WTC11 (cell line): ENCODE measurements at regions not wholly inside any gene's neighbourhood (a gene's known extent, or its start where the extent isn't known, plus 50 kb on each side); places are given as distances from the start of the nearest gene placed in this dataset.

ENCODE experiments used
- ATF1 ChIP-seq: sonication (generic); formaldehyde crosslinking; IDR thresholded peaks from 2 replicates; pipeline ENCODE4 v1.8.1; 2023; ENCODE audit warnings: mild to moderate bottlenecking, moderate library complexity, missing genetic modification reagents
- CTCF ChIP-seq: fragments of 200-600 bp; IDR thresholded peaks from 2 replicates; pipeline ENCODE4 v1.8.0; 2022; ENCODE audit warnings: antibody characterized with exemption
- E2F5 ChIP-seq: sonication (generic); formaldehyde crosslinking; IDR thresholded peaks from 2 replicates; pipeline ENCODE4 v1.8.1; 2022; ENCODE audit warnings: mild to moderate bottlenecking, moderate library complexity, missing genetic modification reagents
- USF2 ChIP-seq: sonication (generic); formaldehyde crosslinking; IDR thresholded peaks from 2 replicates; pipeline ENCODE4 v1.8.1; 2023; ENCODE audit warnings: mild to moderate bottlenecking, missing genetic modification reagents, moderate library complexity

GRCh38 chr10:61830846-61831273 lies 70.6 kb upstream of the ARID5B start:
- TF ChIP-seq E2F5 (no peak), USF2 (no peak), CTCF (no peak), ATF1 (CRISPR knock-in tag) (no peak)
